Hindlimb muscle (tissue), 1 donor: ENCODE measurements at regions not wholly inside any gene's neighbourhood (a gene's known extent, or its start where the extent isn't known, plus 50 kb on each side); places are given as distances from the start of the nearest gene placed in this dataset.
"Not testable (repeated sequence)": the region's sequence is repeated elsewhere in the genome, so short reads cannot be mapped to it uniquely, and the experiment has no call there.

Experiments
- DNase-seq: peaks from one replicate; pipeline ENCODE4 v3.0.0-alpha.2; 2013

- not testable (repeated sequence) for DNase-seq
Measured at GRCh38 chr3:144023543-144023942, 51.9 kb downstream of the DIPK2A start.

GRCh38 chr3:144028798-144029411, 57.3 kb downstream of the DIPK2A start:
- DNase-seq = peak; percentile 2

- no peak for DNase-seq
Measured at GRCh38 chr3:144029769-144030168, 58.1 kb downstream of the DIPK2A start.

- DNase-seq = peak; percentile 27
Measured at GRCh38 chr3:144031938-144032337, 60.3 kb downstream of the DIPK2A start.

GRCh38 chr3:144032531-144033239, 61.1 kb downstream of the DIPK2A start:
- DNase-seq = no peak

- DNase-seq = no peak
Measured at GRCh38 chr3:144033240-144033589, 61.6 kb downstream of the DIPK2A start.

- no peak for DNase-seq
Measured at GRCh38 chr3:144033863-144034262, 62.2 kb downstream of the DIPK2A start.

- DNase-seq = no peak
Measured at GRCh38 chr3:144034715-144035290, 63.2 kb downstream of the DIPK2A start.

- DNase-seq = no peak
Measured at GRCh38 chr3:144036498-144036897, 64.9 kb downstream of the DIPK2A start.

- no peak for DNase-seq
Measured at GRCh38 chr3:144039661-144040060, 68.0 kb downstream of the DIPK2A start.

GRCh38 chr3:144041960-144042556, 70.4 kb downstream of the DIPK2A start:
- DNase-seq = no peak

GRCh38 chr3:144045766-144046165, 74.1 kb downstream of the DIPK2A start:
- DNase-seq = no peak

- DNase-seq = no peak
Measured at GRCh38 chr3:144049374-144049773, 77.8 kb downstream of the DIPK2A start.

GRCh38 chr3:144051211-144051610, 79.6 kb downstream of the DIPK2A start:
- no peak for DNase-seq

- DNase-seq = no peak
Measured at GRCh38 chr3:144052275-144052674, 80.7 kb downstream of the DIPK2A start.

- DNase-seq = no peak
Measured at GRCh38 chr3:144053121-144053520, 81.5 kb downstream of the DIPK2A start.

- DNase-seq = no peak
Measured at GRCh38 chr3:144054766-144055165, 83.1 kb downstream of the DIPK2A start.

- no peak for DNase-seq
Measured at GRCh38 chr3:144055604-144056003, 84.0 kb downstream of the DIPK2A start.

- DNase-seq = no peak
Measured at GRCh38 chr3:144058713-144059112, 87.1 kb downstream of the DIPK2A start.

GRCh38 chr3:144059481-144059880, 87.9 kb downstream of the DIPK2A start:
- no peak for DNase-seq

GRCh38 chr3:144060881-144061280, 89.3 kb downstream of the DIPK2A start:
- DNase-seq = no peak

GRCh38 chr3:144063306-144063705, 91.7 kb downstream of the DIPK2A start:
- DNase-seq = no peak

- DNase-seq = no peak
Measured at GRCh38 chr3:144067059-144067458, 95.4 kb downstream of the DIPK2A start.

- DNase-seq = no peak
Measured at GRCh38 chr3:144073698-144074097, 102.1 kb downstream of the DIPK2A start.
